Keratinocyte (primary cell): ENCODE measurements at regions not wholly inside any gene's neighbourhood (a gene's known extent, or its start where the extent isn't known, plus 50 kb on each side); places are given as distances from the start of the nearest gene placed in this dataset.

Experiments used
- CTCF ChIP-seq, 3 experiments: IDR thresholded peaks in 1 of 3; conservative IDR thresholded peaks in 1 of 3; optimal IDR thresholded peaks in 1 of 3; 2 replicates in 2 of 3; 3 replicates in 1 of 3; pipeline versions ENCODE3 to v1.5.1; 2011; ENCODE audit warnings: low read length in 3 of 3, mild to moderate bottlenecking in 3 of 3, moderate library complexity in 2 of 3, control low read depth in 1 of 3, inconsistent platforms in 1 of 3; ENCODE audit not compliant: insufficient read depth in 2 of 3; ENCODE audit errors: extremely low read depth in 1 of 3
- EZH2 ChIP-seq: IDR thresholded peaks from one replicate; pipeline ENCODE4 v1.6.1; 2012; ENCODE audit warnings: inconsistent platforms, mild to moderate bottlenecking, low read length, moderate library complexity

- TF ChIP-seq CTCF (optimal IDR thresholded peaks at IDR 0.05 in 1 of 3, IDR thresholded peaks at IDR 0.05 in 1 of 3, conservative IDR thresholded peaks at IDR 0.05 in 1 of 3; ENCODE audit: extremely low read depth in 1 of 3, insufficient read depth in 2 of 3, low read length in 3 of 3), result no peak
- no peak for TF ChIP-seq EZH2
These were observed 442.4 kb upstream of the PLXNA2 start for GRCh38 chr1:208686592-208686991.
